HG03064 (cell line): ENCODE measurements at regions not wholly inside any gene's neighbourhood (a gene's known extent, or its start where the extent isn't known, plus 50 kb on each side); places are given as distances from the start of the nearest gene placed in this dataset.

ENCODE experiments used
- ATAC-seq: cut with Tn5 transposase; IDR thresholded peaks from one replicate; pipeline ENCODE4 v1.9.1; 2021; ENCODE audit warnings: low read depth; ENCODE audit not compliant: unreplicated experiment

DNA sequence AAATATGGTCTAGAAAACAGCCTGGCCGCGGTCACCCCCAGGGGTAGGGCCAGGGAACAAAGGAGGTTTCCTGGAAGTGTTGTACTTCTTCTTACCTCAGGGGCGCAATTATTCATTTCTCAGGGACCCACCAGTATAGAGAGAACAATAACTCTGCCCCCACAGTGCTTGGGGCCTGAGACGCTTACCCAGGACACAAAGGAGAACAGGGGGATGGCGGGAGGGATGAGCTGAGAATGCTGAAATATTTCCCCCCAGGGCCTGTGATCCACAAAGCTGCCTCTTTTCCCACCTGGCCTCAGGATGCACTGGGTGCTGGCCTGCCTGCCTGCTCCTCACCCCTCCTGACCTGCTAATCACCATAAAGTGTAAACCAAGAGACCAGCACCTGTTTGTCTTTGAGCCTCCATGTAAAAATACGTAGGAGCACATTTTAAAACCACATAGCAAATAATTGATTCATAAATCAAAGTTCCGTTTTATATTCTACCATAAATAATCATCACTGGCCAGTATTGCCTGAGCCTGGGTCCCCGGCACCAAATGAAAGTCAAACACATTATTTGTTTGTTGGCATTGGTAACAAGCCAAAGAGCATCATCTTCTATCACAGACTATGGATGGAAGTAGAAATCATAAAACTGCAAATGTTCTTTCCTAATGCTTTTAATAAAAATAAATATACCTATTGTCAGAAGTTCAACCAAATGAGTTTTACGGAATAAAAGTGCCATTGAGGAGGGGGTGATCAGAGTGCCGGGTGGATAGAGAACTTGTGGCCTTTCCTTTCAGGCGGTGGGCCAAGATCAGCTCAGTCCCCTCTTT, 67.3 kb upstream of the RMDN2 start:
- no peak for ATAC-seq

DNA sequence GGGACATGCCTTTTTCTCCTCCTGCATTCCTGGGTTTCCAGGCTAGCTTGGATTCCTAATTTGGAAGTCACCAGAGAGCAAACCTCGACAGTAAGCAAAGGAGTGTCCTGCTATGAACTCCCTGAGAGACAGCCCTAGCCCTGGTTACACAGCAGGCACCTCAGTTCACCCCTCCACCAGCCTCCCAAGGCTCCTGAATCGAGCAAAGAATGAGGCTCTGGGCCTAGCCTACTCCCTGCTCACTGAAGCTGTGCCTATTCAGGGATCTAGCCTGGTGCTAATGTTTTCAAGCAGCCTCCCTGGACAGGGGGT, 66.7 kb upstream of the RMDN2 start:
- no peak for ATAC-seq

DNA sequence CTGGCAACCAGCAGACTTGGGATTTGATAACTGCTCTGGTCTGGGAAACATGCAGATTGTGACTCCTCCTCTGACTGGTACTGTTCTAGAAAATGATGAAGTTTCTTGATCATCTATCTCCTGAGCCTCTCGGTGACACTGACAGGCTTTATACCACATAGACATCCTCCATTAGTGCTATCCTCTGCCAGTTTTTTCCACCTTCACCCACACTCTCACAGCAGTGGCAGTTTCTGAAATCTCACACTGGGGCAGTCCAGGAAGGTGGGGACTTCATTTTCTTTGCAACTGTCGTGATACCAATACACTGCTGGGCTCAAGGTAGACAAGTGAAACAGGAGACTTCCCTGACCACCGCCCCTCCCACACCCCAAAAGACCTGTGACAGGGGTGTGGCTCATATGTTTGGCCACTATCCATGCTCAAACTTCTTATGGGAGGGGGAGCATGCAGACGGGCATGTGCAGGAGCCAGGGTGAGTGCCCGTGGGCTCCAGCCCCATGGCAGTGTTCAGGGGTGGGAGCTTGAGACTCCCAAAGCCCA, 66.3 kb upstream of the RMDN2 start:
- no peak for ATAC-seq

GRCh38 chr2:37862620-37863019, 62.5 kb upstream of the RMDN2 start:
- ATAC-seq: no peak

GRCh38 chr2:37864217-37864616, 60.9 kb upstream of the RMDN2 start:
- no peak for ATAC-seq

DNA sequence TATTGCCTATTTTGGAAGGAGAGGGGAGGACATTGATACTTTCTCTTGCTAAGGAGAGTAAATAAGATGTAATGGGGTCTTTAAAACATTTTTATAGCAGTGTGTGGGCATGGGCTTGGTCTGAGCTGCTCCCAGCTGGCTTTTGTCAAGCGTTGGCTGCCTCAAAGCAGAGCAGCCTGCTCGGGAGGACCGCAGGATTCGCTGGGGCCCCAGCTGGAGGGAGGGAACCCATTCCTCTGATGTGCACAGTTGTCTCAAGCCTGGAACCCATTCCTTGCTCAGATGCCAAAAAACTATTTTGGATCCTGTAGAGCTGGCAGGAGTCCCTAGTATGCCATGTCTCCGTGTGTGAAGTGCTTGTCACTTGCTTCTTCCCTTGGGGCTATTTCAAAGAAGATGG, 59.4 kb upstream of the RMDN2 start:
- no peak for ATAC-seq

GRCh38 chr2:37866171-37866934, 58.7 kb upstream of the RMDN2 start:
- ATAC-seq: no peak

- ATAC-seq: no peak
Measured at GRCh38 chr2:37867166-37867565, 57.9 kb upstream of the RMDN2 start.

- no peak for ATAC-seq
Measured at GRCh38 chr2:37868866-37869265, 56.2 kb upstream of the RMDN2 start.

- ATAC-seq: no peak
Measured at GRCh38 chr2:37869304-37869703, 55.8 kb upstream of the RMDN2 start.

GRCh38 chr2:37869771-37870170, 55.3 kb upstream of the RMDN2 start:
- no peak for ATAC-seq

DNA sequence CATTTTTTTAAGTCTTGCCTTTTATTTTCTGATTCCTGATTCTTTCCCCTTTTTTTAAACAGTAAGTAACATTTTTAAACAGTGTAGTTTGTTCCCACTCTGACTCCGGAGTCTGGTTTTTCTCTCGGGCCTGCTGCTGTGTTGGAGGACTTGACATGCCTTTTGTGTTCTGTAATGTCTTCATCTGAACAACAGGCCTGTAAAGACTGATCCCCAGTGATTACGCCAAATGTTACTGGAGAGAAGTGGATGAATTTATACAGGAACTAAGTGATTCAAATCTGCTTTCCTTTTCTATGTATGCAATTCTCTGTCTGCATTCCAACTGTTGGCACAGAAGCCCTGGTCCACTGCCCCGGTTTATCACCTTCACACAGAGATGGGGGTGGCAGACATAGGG, 54.3 kb upstream of the RMDN2 start:
- no peak for ATAC-seq

DNA sequence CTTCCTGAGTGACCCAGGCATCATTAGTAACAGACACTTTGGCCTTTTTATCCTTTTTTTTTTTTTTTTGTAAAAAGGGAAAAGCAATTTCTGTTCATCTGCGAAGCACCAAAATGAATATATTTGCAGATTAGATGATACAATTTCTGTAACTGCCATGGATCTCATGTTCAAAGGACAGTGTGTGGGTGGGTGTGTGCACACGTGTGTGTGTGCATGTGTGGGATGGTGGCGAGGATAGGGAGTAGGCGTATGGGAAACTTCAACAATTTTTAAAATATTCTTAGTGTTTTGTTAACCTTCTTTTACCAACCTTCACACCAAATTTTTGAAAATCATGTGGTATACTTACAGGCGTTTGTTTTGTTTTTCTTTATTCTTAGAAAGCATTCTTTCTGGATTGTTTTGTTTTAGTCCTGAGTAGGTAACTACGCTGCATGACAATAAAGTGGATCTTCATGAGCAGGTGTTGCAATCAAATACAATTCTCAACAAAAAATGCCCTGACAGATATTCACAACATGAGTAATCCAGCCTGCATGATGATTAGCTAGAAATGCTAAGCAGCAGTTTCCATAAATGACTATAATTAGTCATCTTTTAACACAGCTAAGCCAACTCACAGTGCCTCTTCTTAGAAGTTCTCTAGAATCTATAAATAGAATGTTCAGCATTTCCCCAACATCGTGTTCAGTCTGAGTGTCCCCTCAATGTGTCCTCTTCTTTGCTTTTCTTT, 53.5 kb upstream of the RMDN2 start:
- ATAC-seq: no peak

- no peak for ATAC-seq
Measured at GRCh38 chr2:37872192-37872750, 52.8 kb upstream of the RMDN2 start.

DNA sequence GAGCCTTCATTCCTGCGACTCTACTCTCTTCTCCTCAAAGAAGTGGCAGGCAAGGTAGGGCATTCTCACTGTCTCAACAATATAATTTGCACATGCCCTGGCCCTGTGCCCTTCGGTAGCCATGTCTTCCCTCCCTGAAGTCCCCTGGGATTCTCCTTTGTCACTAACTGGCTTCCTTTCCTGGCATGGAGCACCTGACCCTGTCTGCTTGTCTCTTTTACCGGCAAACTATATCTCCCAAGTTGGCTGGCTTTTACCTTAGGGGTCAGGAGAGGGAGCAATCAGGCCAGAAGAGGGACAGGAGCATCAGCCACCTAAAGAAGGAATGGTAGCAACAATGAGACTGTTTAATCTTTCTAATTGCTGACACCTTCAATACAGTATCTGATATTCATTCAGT, 51.9 kb upstream of the RMDN2 start:
- no peak for ATAC-seq

DNA sequence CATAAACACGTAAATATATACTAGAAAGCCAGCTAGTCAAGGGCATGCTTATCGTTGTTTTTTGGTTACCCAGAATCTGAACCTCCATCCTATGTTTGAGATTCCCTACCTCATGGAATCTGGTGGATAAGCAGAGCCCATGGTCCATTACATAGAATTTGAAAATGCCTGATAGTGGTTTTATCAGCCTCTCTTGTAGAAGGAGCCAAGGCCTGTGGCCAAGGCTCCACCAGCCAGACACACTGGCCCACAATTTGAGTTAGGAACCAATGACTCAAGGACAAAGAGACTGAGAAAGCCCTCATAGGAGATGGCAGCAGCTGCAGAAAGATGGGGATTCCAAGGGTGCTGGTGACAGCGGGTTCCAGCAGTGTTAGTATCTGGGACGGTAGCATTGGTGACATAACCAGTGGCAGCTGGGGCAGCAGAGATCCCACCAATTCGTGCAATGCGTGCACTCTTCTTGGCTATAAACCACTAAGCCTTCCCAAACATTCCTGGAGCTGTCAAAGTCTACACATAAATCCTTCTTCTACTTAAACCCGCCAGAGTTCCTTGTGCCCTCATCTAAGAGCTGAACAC, 51.2 kb upstream of the RMDN2 start:
- ATAC-seq: no peak

DNA sequence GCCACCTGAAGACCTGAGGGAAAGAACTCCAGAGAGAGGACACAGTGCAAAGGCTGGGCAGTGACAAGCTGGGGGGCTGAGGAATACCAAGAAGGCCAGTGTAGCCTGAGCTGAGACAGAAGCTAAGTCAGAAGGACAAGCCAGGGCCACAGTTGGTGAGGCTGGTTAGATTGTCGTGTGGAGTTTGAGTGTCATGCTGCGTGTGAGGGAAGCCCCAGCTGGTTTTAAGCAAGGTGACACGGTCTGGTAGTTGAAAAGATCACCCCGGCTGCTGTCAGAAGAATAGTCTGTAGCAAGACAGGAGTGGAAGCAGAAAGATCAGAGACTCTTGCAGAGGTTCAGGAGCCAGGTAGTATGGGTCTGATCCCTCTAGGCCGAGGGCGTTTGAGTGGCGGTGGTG, 50.6 kb upstream of the RMDN2 start:
- no peak for ATAC-seq
